ENCODE measurements at regions not wholly inside any gene's neighbourhood (a gene's known extent, or its start where the extent isn't known, plus 50 kb on each side); places are given as distances from the start of the nearest gene placed in this dataset.
A peak's percentile ranks its signal among the peaks of the same experiment; 100 is the strongest.

DNA sequence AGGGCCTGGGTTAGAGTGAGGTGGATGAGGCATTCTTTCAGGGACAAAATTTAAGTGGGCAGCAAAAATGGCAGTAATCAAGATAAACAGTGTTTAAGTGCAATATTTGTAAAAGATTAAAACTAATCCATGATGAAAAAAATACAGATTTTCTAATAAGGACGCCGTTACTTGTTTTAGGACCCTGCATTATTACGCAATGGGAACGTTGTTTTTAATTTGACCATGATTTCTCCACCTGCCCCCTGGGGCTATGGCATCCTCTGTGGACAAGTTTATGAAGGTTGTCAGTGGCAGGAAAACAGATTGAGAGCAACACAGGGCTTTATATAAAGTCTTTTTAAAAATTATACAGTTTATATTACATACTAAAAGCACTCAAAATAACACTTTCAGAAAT is 380.6 kb upstream of the PHF14 start:
- 98% methylated on average over 4 of the region's 4 CpGs for WGBS
- DNase-seq (ENCODE audit: low read depth in 6 of 9, low spot score in 9 of 9): no peak
- H3K4me3 ChIP-seq (ENCODE audit: low read length in 2 of 2): no peak overlapping the region
- no peaks in the 10 kb centered on the region for H3K27me3 ChIP-seq (ENCODE audit: control insufficient read depth in 2 of 2, insufficient read depth in 1 of 2, low read length in 1 of 2)
- H3K9me3 ChIP-seq (ENCODE audit: control insufficient read depth in 2 of 2, insufficient read depth in 1 of 2, low read length in 1 of 2): no peaks in the 10 kb centered on the region
- H3K36me3 ChIP-seq (ENCODE audit: control insufficient read depth in 2 of 2, insufficient read depth in 2 of 2, low read length in 1 of 2): no peaks in the 10 kb centered on the region
- H3K27ac ChIP-seq (ENCODE audit: low read depth in 1 of 2, low read length in 1 of 2): no peak overlapping the region
- H3K4me1 ChIP-seq (ENCODE audit: control insufficient read depth in 2 of 2, insufficient read depth in 2 of 2, low read length in 2 of 2): no peaks in the 10 kb centered on the region

DNA sequence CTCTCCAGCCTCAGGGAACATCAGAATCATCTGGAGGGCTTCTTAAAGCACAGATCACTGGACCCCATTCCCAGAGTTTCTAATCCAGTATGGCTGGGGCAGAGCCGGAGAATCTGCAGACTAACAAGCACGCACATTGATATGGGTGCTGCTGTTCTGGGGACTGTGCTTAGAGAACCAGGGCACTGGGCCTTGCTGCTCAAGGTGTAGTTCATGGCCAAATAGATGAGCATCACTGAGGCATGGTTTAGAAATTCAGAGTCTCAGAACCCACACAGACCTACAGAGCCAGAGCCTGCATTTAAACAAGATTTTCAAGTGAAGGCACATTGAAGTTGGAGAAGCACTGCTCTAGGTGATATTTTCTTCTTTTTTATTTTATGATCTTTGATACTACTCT is 376.8 kb upstream of the PHF14 start:
- 96% methylated on average over 2 of the region's 2 CpGs for WGBS
- Histone ChIP-seq H3K27me3 (ENCODE audit: control insufficient read depth in 2 of 2, insufficient read depth in 1 of 2, low read length in 1 of 2) (no peaks in the 10 kb centered on the region), H3K4me1 (ENCODE audit: control insufficient read depth in 2 of 2, insufficient read depth in 2 of 2, low read length in 2 of 2) (no peaks in the 10 kb centered on the region), H3K27ac (ENCODE audit: low read depth in 1 of 2, low read length in 1 of 2) (no peak overlapping the region), H3K36me3 (ENCODE audit: control insufficient read depth in 2 of 2, insufficient read depth in 2 of 2, low read length in 1 of 2) (no peaks in the 10 kb centered on the region), H3K9me3 (ENCODE audit: control insufficient read depth in 2 of 2, insufficient read depth in 1 of 2, low read length in 1 of 2) (no peaks in the 10 kb centered on the region), H3K4me3 (ENCODE audit: low read length in 2 of 2) (no peak overlapping the region)
- no peak for DNase-seq (ENCODE audit: low read depth in 6 of 9, low spot score in 9 of 9)

DNA sequence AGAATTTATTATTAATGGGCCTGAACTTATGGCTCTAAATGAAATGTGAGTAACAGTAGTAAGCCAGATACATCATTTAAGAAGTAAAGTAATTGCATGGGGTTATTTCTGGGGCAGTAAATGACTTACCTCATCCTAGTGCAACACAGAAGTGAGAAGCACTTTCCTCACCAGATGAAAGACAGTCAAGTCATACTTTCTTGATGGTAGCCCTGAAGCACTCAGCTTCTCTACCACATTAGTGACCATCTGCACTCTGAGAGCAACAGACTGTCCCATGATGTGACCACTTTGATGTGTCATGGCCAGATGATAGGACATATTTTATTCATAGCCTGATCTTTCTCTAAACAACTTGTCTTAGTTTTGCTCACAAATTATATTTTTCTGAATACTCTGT is 369.5 kb upstream of the PHF14 start:
- Histone ChIP-seq H3K36me3 (ENCODE audit: control insufficient read depth in 2 of 2, insufficient read depth in 2 of 2, low read length in 1 of 2) (no peaks in the 10 kb centered on the region), H3K9me3 (ENCODE audit: control insufficient read depth in 2 of 2, insufficient read depth in 1 of 2, low read length in 1 of 2) (no peaks in the 10 kb centered on the region), H3K27ac (ENCODE audit: low read depth in 1 of 2, low read length in 1 of 2) (no peak overlapping the region), H3K4me1 (ENCODE audit: control insufficient read depth in 2 of 2, insufficient read depth in 2 of 2, low read length in 2 of 2) (no peaks in the 10 kb centered on the region), H3K27me3 (ENCODE audit: control insufficient read depth in 2 of 2, insufficient read depth in 1 of 2, low read length in 1 of 2) (no peaks in the 10 kb centered on the region), H3K4me3 (ENCODE audit: low read length in 2 of 2) (no peak overlapping the region)
- no peak for DNase-seq (ENCODE audit: low read depth in 6 of 9, low spot score in 9 of 9)

DNA sequence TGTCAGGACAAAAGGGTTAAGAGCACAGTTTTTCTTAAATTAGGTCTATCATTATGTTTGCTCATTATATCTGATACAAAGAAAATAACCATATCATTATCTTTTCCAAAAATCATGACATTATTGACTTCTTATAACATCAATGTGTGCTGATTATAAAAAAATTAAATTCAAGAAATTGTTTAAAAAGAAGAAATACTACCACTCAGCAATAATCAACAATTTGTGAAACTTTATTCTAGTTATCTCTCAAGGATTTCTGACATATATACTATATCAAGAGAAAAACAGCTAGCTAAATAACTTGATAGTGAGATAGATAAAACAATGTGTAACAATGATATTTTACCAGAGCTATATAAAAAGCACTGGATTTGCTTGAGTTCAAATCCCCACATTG is 360.7 kb upstream of the PHF14 start:
- H3K4me3 ChIP-seq (ENCODE audit: low read length in 2 of 2): no peak overlapping the region
- no peaks in the 10 kb centered on the region for H3K9me3 ChIP-seq (ENCODE audit: control insufficient read depth in 2 of 2, insufficient read depth in 1 of 2, low read length in 1 of 2)
- no peaks in the 10 kb centered on the region for H3K27me3 ChIP-seq (ENCODE audit: control insufficient read depth in 2 of 2, insufficient read depth in 1 of 2, low read length in 1 of 2)
- H3K27ac ChIP-seq (ENCODE audit: low read depth in 1 of 2, low read length in 1 of 2): no peak overlapping the region
- no peak for DNase-seq (ENCODE audit: low read depth in 6 of 9, low spot score in 9 of 9)
- H3K36me3 ChIP-seq (ENCODE audit: control insufficient read depth in 2 of 2, insufficient read depth in 2 of 2, low read length in 1 of 2): no peaks in the 10 kb centered on the region
- no peaks in the 10 kb centered on the region for H3K4me1 ChIP-seq (ENCODE audit: control insufficient read depth in 2 of 2, insufficient read depth in 2 of 2, low read length in 2 of 2)

DNA sequence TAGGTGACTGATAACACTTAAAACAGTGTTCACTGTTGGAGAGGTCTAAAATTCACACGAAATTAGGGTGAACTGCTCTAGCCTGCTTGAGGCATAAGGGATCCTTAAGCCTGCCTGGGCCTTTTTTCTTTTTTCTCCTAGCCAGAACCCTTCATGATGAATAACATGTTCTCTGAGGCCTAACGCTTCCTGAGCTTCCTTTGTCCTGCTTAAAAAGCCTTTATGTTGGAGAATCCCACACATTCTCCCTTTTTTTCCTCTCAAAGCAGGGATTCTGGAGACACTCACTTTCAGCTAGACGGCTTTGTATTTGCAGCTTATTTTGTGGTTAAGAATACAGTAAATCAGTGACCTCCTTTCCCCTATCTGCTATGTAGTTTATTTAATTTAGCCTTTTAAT is 354.7 kb upstream of the PHF14 start:
- no peaks in the 10 kb centered on the region for H3K4me1 ChIP-seq (ENCODE audit: control insufficient read depth in 2 of 2, insufficient read depth in 2 of 2, low read length in 2 of 2)
- H3K4me3 ChIP-seq (ENCODE audit: low read length in 2 of 2): no peak overlapping the region
- DNase-seq (ENCODE audit: low read depth in 6 of 9, low spot score in 9 of 9): no peak
- H3K9me3 ChIP-seq (ENCODE audit: control insufficient read depth in 2 of 2, insufficient read depth in 1 of 2, low read length in 1 of 2): no peaks in the 10 kb centered on the region
- H3K27ac ChIP-seq (ENCODE audit: low read depth in 1 of 2, low read length in 1 of 2): no peak overlapping the region
- H3K36me3 ChIP-seq (ENCODE audit: control insufficient read depth in 2 of 2, insufficient read depth in 2 of 2, low read length in 1 of 2): no peaks in the 10 kb centered on the region
- no peaks in the 10 kb centered on the region for H3K27me3 ChIP-seq (ENCODE audit: control insufficient read depth in 2 of 2, insufficient read depth in 1 of 2, low read length in 1 of 2)
- WGBS: 91% methylated on average over 3 of the region's 3 CpGs

DNA sequence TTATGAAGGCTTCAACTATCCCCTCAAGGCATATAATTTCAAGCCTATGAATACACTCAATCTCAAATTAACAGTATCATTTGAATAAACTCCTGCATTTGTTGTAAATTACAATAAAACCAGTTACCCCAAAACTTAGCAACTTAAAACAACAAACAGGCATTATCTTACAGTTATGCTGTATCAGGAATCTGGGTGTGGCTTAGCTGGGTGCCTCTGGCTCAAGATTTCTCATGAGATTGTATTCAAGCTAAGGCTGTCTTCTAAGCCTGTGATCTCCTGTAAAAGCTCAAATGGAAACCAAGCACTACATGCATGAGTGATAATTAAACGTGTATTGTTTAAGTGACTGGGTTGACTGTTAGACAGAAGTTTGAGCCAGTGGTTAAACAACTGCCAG is 341.0 kb upstream of the PHF14 start:
- no peaks in the 10 kb centered on the region for H3K9me3 ChIP-seq (ENCODE audit: control insufficient read depth in 2 of 2, insufficient read depth in 1 of 2, low read length in 1 of 2)

DNA sequence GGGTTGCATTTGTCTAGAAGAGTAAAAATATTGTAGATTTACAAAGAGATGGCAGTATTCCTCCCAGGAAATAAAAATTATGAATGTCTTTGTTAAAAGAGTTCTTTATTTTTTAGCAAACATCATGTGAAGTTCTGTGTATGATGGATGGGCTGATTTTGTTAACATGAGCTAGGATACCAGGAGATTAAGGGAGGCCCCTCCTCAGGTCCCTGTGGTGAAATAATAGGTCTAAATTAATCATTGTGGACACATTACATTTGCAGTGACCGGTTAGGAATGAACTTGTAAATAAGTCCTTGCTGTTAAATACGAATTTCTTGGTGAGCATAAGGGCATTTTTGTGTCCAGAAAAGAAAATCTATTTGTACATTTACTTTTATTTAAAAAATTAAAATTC is 339.4 kb upstream of the PHF14 start:
- Histone ChIP-seq H3K27ac (ENCODE audit: low read depth in 1 of 2, low read length in 1 of 2) (no peak overlapping the region), H3K4me1 (ENCODE audit: control insufficient read depth in 2 of 2, insufficient read depth in 2 of 2, low read length in 2 of 2) (no peaks in the 10 kb centered on the region), H3K27me3 (ENCODE audit: control insufficient read depth in 2 of 2, insufficient read depth in 1 of 2, low read length in 1 of 2) (no peaks in the 10 kb centered on the region), H3K9me3 (ENCODE audit: control insufficient read depth in 2 of 2, insufficient read depth in 1 of 2, low read length in 1 of 2) (no peaks in the 10 kb centered on the region), H3K36me3 (ENCODE audit: control insufficient read depth in 2 of 2, insufficient read depth in 2 of 2, low read length in 1 of 2) (no peaks in the 10 kb centered on the region), H3K4me3 (ENCODE audit: low read length in 2 of 2) (no peak overlapping the region)
- DNase-seq (ENCODE audit: low read depth in 6 of 9, low spot score in 9 of 9): no peak
- 90% methylated on average over 2 of the region's 2 CpGs for WGBS

More for the DNA sequence above, 341.0 kb upstream of the PHF14 start:
- 35% methylated on average over 1 of the region's 1 CpG for WGBS
- Histone ChIP-seq H3K27me3 (ENCODE audit: control insufficient read depth in 2 of 2, insufficient read depth in 1 of 2, low read length in 1 of 2) (no peaks in the 10 kb centered on the region), H3K36me3 (ENCODE audit: control insufficient read depth in 2 of 2, insufficient read depth in 2 of 2, low read length in 1 of 2) (no peaks in the 10 kb centered on the region), H3K4me3 (ENCODE audit: low read length in 2 of 2) (no peak overlapping the region), H3K4me1 (ENCODE audit: control insufficient read depth in 2 of 2, insufficient read depth in 2 of 2, low read length in 2 of 2) (no peaks in the 10 kb centered on the region), H3K27ac (ENCODE audit: low read depth in 1 of 2, low read length in 1 of 2) (no peak overlapping the region)
- no peak for DNase-seq (ENCODE audit: low read depth in 6 of 9, low spot score in 9 of 9)

DNA sequence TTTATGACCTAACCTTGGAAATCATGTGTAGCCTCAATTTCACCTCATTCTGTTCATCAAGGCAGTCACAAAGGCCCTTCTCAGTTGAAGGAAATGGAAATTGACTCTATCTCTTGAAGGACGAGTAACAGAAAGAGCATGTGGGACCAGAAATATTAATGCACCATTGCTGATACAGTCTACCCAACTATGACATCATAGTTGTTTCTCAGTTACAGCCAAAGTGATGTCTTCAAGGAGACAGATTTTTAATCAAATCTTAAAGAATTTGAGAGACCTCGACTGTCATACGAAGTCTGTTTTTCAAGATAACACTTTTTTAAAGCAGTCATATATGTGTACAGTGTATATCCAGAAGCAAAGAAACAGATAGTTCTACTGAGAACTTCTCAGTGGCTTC is 335.7 kb upstream of the PHF14 start:
- Histone ChIP-seq H3K36me3 (ENCODE audit: control insufficient read depth in 2 of 2, insufficient read depth in 2 of 2, low read length in 1 of 2) (no peaks in the 10 kb centered on the region), H3K4me3 (ENCODE audit: low read length in 2 of 2) (no peak overlapping the region), H3K27ac (ENCODE audit: low read depth in 1 of 2, low read length in 1 of 2) (no peak overlapping the region), H3K4me1 (ENCODE audit: control insufficient read depth in 2 of 2, insufficient read depth in 2 of 2, low read length in 2 of 2) (no peaks in the 10 kb centered on the region), H3K27me3 (ENCODE audit: control insufficient read depth in 2 of 2, insufficient read depth in 1 of 2, low read length in 1 of 2) (no peaks in the 10 kb centered on the region), H3K9me3 (ENCODE audit: control insufficient read depth in 2 of 2, insufficient read depth in 1 of 2, low read length in 1 of 2) (no peaks in the 10 kb centered on the region)
- no peak for DNase-seq (ENCODE audit: low read depth in 6 of 9, low spot score in 9 of 9)
- WGBS: 93% methylated on average over 3 of the region's 3 CpGs

DNA sequence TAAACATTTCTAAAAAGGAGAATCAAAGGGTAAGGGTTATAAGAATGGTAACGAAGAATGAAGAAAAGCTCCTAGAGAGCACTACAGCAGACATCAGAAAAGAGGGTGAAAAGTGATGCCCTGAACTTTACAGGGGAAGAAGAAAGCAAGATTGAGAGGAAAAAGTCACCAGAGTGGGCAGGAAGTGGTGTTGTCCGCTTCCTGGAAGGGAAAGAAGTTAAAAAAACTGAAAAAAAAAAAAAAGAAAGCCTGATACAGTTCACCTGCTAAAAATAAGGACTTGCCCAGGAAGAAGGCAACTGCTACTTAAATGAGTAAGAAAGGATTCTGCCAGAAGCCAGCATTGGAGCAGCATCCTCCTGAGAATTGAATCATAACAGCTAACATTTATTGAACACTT is 330.1 kb upstream of the PHF14 start:
- Histone ChIP-seq H3K4me3 (ENCODE audit: low read length in 2 of 2) (no peak overlapping the region), H3K9me3 (ENCODE audit: control insufficient read depth in 2 of 2, insufficient read depth in 1 of 2, low read length in 1 of 2) (no peaks in the 10 kb centered on the region), H3K4me1 (ENCODE audit: control insufficient read depth in 2 of 2, insufficient read depth in 2 of 2, low read length in 2 of 2) (no peaks in the 10 kb centered on the region), H3K27me3 (ENCODE audit: control insufficient read depth in 2 of 2, insufficient read depth in 1 of 2, low read length in 1 of 2) (no peaks in the 10 kb centered on the region), H3K27ac (ENCODE audit: low read depth in 1 of 2, low read length in 1 of 2) (no peak overlapping the region), H3K36me3 (ENCODE audit: control insufficient read depth in 2 of 2, insufficient read depth in 2 of 2, low read length in 1 of 2) (no peaks in the 10 kb centered on the region)
- WGBS: 80% methylated on average over 2 of the region's 2 CpGs
- peak in 3 of 9 donors; percentile 4 to 44 (median 8) for DNase-seq (ENCODE audit: low read depth in 6 of 9, low spot score in 9 of 9)

DNA sequence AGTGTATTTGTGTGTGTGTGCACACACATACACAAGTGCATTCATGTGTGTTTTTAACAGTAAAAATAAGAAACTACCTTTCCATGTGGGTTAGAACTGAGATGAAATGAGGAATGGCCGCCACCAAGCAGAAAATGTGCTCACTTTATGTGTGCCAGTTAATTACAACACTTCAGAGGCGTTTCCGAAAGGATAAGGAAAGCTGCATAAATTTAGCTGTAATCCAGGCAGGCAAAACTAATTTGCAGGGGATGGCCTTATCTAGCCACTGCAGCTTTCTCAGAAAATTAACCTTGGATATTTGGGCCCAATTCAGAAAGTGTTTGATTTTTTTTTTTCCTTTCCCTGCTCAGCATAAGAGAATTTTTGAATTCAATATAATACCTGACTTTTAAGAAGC is 328.8 kb upstream of the PHF14 start:
- Histone ChIP-seq H3K27ac (ENCODE audit: low read depth in 1 of 2, low read length in 1 of 2) (no peak overlapping the region), H3K4me1 (ENCODE audit: control insufficient read depth in 2 of 2, insufficient read depth in 2 of 2, low read length in 2 of 2) (no peaks in the 10 kb centered on the region), H3K9me3 (ENCODE audit: control insufficient read depth in 2 of 2, insufficient read depth in 1 of 2, low read length in 1 of 2) (no peaks in the 10 kb centered on the region), H3K4me3 (ENCODE audit: low read length in 2 of 2) (no peak overlapping the region), H3K36me3 (ENCODE audit: control insufficient read depth in 2 of 2, insufficient read depth in 2 of 2, low read length in 1 of 2) (no peaks in the 10 kb centered on the region), H3K27me3 (ENCODE audit: control insufficient read depth in 2 of 2, insufficient read depth in 1 of 2, low read length in 1 of 2) (no peaks in the 10 kb centered on the region)
- 95% methylated on average over 3 of the region's 3 CpGs for WGBS
- no peak for DNase-seq (ENCODE audit: low read depth in 6 of 9, low spot score in 9 of 9)
